ENCODE measurements at regions not wholly inside any gene's neighbourhood (a gene's known extent, or its start where the extent isn't known, plus 50 kb on each side); places are given as distances from the start of the nearest gene placed in this dataset.
"Not testable (repeated sequence)": the region's sequence is repeated elsewhere in the genome, so short reads cannot be mapped to it uniquely, and the experiment has no call there.

GRCh38 chr14:105709281-105710118 lies 183.1 kb downstream of the TMEM121 start:
- no peak for DNase-seq (ENCODE audit: low spot score)

- no peak for DNase-seq (ENCODE audit: low spot score)
These were observed 184.0 kb downstream of the TMEM121 start for GRCh38 chr14:105710119-105711043.

DNA sequence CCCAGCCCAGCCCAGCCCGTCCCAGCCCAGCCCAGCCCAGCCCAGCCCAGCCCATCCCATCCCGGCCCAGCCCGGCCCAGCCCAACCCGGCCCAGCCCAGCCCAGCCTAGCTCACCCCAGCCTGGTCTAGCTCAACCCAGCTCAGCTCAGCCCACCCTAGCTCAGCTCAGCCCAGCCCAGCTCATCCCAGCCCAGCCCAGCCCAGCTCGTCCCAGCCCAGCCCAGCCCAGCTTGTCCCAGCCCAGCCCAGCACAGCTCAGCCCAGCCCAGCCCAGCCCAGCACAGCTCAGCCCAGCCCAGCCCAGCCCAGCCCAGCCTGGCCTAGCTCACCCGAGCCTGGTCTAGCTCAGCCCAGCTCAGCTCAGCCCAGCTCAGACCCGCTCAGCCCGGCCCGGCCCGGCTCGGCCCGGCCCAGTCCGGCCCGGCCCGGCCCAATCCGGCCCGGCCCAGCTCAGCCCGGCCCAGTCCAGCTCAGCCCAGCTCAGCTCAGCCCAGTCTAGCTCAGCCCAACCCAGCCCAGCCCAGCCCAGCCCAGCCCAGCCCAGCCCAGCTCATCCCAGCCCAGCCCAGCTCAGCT lies 184.7 kb downstream of the TMEM121 start:
- DNase-seq (ENCODE audit: low spot score) = no peak

- no peak for DNase-seq (ENCODE audit: low spot score)
These were observed 185.6 kb downstream of the TMEM121 start for GRCh38 chr14:105711841-105712460.

DNA sequence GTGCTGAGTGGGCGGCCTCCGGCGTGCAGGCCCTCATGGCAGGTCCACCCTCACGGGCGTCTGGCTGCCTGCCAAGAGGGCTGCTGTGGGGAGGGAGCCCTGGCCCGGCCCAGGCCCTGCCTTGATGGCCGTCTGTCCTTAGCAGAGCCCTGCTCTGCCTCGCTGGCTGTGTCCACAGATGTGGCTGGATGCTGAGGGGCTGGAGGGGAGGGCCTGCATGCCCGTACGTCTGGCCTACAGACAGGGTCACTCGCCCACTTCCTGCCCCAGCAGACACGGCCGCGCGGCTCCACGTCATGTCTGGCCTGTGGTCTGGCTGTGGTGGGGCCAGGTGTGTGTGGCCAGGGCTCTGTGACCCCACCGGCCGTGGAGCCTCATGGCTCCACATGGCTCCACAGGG lies 186.3 kb downstream of the TMEM121 start:
- DNase-seq (ENCODE audit: low spot score) = not testable (repeated sequence)

DNA sequence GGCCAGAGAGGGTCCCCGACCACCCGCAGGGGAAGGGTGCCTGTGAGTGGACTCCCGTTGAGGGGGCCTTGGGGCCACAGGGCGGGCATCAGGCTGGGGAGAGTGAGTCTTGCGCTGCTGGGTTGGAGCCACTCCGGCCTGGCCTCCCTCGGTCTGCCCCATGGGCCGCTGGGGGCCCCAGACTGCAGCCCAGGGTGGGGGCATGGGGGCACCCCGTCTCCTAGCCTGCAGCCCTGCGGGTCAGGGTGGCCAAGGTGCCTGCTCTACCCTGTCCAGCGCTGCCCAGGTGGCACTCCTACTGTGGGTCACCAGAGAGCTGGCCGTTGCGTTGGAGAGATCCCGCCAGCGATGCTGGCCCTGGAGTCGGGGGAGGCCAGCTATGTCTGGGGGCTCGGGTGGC lies 186.8 kb downstream of the TMEM121 start:
- DNase-seq (ENCODE audit: low spot score) = not testable (repeated sequence)

DNA sequence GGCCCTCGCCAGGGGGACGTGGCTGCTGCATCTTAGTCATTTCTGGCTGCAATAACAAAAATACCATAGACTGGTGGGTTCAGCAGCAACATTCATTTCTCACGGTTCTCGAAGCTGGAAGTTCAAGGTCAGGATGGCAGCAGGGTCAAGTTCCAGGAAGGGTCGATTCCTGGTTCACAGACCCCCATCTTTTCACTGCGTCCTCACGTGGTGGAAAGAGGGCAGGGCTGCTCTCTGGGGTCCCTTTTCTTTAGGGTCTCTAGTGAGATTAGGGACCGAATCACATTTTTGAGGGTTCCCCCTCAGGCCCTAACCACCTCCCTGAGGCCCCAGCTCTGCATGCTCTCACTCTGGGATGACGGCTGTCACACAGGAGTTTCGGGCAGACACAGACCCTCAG lies 187.5 kb downstream of the TMEM121 start:
- not testable (repeated sequence) for DNase-seq (ENCODE audit: low spot score)

GRCh38 chr14:105718787-105719186 lies 192.4 kb downstream of the TMEM121 start:
- not testable (repeated sequence) for DNase-seq (ENCODE audit: low spot score)

DNA sequence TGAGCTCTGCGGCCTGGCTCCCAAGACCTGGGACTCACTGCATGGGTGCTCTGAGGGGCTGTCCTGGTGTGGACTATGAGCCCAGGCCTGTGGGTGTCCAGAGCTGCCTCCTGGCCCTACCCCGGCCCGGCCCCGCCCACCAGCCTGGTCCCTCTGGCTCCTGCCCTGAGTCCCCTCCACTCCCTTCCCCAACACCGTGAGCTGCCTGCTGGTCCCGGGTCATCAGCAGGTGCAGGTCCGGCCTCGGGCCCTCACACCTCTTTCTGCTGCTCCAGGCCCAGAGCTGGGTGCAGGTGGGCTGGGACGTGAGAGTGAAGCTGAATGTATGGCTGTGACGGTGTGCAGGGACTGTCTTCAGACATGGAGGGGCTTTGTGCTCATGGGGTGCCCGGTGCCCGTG lies 193.7 kb downstream of the TMEM121 start:
- not testable (repeated sequence) for DNase-seq (ENCODE audit: low spot score)

- not testable (repeated sequence) for DNase-seq (ENCODE audit: low spot score)
These were observed 194.6 kb downstream of the TMEM121 start for GRCh38 chr14:105720852-105721601.

GRCh38 chr14:105721602-105721970 lies 195.2 kb downstream of the TMEM121 start:
- DNase-seq (ENCODE audit: low spot score) = not testable (repeated sequence)

DNA sequence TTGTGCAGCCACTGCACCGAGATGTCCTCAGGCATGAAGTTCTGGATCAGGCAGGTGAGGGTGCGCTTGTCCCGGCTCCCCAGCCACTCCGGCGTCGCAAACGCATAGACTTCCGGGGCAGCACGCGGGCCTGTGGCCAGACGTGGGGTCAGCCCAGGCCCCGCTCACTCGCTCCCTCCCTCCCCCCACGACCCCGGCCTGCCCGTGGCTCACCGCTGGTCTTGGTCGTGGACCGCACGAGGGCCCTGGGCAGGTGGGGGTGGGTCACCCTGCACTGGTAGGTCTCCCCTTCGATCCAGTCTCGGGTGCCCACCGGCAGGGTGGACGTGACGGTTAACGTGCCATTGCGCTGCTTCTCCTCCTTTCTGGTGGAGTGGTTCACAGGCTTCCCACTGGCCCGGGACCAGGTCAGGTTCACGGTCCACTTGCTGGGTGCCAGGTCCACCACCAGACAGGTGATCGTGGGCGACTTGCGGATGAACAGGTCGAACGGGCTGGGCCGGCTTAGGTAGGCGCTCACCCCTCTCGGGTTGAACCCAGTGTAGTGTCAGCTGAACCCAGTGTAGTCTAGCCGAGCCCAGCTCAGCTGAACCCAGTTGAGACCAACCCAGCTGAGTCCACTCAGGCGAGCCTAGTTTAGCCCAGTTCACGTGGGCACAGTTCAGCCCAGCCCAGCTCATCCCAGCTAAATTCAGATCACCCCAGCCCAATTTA lies 195.8 kb downstream of the TMEM121 start:
- DNase-seq (ENCODE audit: low spot score) = not testable (repeated sequence)

GRCh38 chr14:105723271-105723670 lies 196.9 kb downstream of the TMEM121 start:
- DNase-seq (ENCODE audit: low spot score) = not testable (repeated sequence)

- not testable (repeated sequence) for DNase-seq (ENCODE audit: low spot score)
These were observed 197.4 kb downstream of the TMEM121 start for GRCh38 chr14:105723776-105724175.

DNA sequence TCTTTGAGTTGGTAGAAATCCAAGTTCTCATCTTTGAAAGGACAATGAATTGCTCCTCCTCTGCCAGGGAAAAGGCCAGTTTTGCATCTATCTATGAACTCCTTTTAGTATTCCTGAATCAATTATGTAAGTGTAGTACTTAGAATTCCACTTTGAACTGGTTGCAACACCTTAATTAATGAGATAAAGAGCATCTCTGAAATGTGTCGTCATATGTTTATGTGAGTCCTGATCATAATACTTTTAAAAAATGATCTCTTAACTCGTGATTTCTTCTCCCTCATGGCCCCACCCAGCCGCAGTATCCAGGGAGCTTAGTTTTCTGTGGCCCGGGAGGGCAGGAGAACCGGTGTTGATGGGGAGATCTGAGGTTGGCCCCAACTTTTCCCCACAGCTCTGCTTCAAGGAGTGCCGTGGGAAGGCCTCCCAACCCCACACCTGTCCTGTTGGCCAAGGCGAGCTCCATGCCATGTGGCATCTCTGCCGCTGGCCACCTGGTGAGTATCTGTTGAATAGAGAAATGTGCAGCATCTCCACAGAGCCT lies 203.5 kb downstream of the TMEM121 start:
- not testable (repeated sequence) for DNase-seq (ENCODE audit: low spot score)

DNA sequence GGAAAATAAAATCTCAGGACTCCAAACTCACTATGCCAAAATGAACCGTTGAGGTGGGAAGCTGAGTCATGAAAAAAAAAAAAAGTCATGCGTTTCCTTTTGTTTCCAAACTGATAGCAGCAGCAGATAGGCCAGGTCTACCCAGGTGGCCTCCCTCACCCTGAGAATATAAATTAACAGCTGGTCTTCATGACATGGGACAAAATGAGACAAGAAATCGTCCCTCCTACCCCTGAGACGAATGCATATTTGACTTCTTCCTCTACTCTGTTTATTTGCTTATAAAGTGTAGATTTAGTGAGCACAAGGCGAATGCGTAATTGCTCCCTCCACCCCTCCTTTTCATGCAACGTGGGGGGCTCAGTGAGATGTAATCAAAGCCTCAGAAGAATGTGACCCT lies 204.3 kb downstream of the TMEM121 start:
- not testable (repeated sequence) for DNase-seq (ENCODE audit: low spot score)

GRCh38 chr14:105731221-105731985 lies 205.0 kb downstream of the TMEM121 start:
- DNase-seq (ENCODE audit: low spot score) = not testable (repeated sequence)

GRCh38 chr14:105733081-105734065 lies 207.0 kb downstream of the TMEM121 start:
- no peak for DNase-seq (ENCODE audit: low spot score)
